ENCODE measurements at regions not wholly inside any gene's neighbourhood (a gene's known extent, or its start where the extent isn't known, plus 50 kb on each side); places are given as distances from the start of the nearest gene placed in this dataset.

DNA sequence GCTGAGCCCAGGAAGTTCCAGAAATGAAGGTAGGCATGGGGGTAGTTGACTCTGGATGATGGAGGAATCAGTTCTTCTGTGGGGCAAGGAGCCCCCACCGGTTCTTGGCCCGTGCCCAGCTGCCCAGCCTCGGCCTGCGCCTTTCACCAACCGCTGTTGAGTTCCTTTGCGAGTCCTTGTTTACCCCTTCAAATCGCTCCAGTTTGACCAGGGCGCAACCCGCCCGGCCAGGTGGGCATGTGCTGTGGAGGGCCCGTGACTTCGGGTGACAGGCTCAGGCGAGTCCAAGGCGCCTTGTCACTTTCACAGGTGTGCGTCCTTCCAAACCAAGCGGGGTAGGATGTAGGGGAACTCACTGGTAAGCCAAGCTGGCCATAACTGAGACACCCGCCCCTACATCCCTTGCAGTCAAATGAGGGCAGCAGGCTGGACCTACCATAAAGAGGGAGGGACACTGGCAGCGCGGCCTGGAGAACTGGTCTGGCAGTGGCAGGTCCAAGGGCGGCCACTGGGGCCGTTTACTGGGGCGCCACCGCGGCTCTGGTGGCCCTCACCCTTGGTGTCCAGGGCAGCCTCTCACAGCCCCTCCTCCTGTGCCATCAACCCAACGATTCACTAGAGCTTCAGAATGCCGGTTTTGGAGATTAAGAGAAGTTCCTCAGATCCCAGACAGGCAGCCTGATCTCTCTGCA, 160.3 kb upstream of the ZIC3 start:
- DNase-seq (ENCODE audit: low read depth): no peak
- no peak overlapping the region for H3K4me3 ChIP-seq (ENCODE audit: low read length)
- TF ChIP-seq, protein P1, sequence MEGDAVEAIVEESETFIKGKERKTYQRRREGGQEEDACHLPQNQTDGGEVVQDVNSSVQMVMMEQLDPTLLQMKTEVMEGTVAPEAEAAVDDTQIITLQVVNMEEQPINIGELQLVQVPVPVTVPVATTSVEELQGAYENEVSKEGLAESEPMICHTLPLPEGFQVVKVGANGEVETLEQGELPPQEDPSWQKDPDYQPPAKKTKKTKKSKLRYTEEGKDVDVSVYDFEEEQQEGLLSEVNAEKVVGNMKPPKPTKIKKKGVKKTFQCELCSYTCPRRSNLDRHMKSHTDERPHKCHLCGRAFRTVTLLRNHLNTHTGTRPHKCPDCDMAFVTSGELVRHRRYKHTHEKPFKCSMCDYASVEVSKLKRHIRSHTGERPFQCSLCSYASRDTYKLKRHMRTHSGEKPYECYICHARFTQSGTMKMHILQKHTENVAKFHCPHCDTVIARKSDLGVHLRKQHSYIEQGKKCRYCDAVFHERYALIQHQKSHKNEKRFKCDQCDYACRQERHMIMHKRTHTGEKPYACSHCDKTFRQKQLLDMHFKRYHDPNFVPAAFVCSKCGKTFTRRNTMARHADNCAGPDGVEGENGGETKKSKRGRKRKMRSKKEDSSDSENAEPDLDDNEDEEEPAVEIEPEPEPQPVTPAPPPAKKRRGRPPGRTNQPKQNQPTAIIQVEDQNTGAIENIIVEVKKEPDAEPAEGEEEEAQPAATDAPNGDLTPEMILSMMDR (conservative IDR thresholded peaks at IDR 0.05; ENCODE audit: low read depth, low read length): no peak

DNA sequence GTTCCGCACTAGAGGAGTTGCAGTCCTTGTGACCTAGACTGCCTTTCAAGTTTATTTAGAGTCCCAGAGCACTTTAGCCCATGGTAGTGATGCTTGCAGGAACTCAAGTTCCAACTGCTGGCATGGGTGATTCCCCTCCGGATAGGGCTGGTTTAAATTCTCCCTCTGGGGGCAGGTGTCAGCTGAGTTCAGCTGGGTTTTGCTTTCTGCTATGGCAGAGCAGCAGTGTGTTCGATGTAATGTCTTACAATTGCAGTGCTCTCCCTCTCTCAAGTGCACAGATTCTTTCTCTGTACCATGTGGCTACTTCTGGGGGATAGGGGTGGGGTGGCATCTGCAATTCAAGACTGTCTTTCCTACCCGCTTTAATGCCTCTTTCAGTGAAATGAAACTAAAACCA, 164.8 kb upstream of the ZIC3 start:
- TF ChIP-seq, protein P1 (conservative IDR thresholded peaks at IDR 0.05; ENCODE audit: low read depth, low read length): no peak
- no peak overlapping the region for H3K4me3 ChIP-seq (ENCODE audit: low read length)

DNA sequence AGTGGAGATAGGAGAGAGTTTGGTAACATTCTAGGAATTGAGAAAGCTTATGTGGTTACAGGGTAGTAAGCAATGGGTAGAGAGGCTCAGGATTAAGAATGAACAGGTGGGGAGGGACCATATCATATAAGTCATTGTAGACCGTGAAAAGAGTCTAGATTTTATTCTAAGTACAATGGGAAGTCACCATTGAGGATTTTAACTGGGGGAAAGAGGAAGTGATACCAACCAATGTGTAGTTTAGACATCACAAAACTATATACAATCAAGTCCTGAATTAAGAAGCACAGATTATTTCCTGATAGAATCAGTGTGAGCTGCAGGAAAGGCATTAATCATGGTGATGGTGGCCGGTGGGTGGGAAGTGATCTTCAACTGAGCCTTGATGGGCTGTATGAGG, 178.3 kb upstream of the ZIC3 start:
- TF ChIP-seq, protein P1 (conservative IDR thresholded peaks at IDR 0.05; ENCODE audit: low read depth, low read length): no peak
- H3K4me3 ChIP-seq (ENCODE audit: low read length): no peak overlapping the region
- DNase-seq (ENCODE audit: low read depth): no peak

More for the DNA sequence above, 164.8 kb upstream of the ZIC3 start:
- DNase-seq (ENCODE audit: low read depth): no peak

- no peak overlapping the region for H3K4me3 ChIP-seq (ENCODE audit: low read length)
- no peak for DNase-seq (ENCODE audit: low read depth)
- TF ChIP-seq, protein P1 (conservative IDR thresholded peaks at IDR 0.05; ENCODE audit: low read depth, low read length): no peak
Observed at GRCh38 chrX:137366018-137366633, 199.8 kb upstream of the ZIC3 start.

DNA sequence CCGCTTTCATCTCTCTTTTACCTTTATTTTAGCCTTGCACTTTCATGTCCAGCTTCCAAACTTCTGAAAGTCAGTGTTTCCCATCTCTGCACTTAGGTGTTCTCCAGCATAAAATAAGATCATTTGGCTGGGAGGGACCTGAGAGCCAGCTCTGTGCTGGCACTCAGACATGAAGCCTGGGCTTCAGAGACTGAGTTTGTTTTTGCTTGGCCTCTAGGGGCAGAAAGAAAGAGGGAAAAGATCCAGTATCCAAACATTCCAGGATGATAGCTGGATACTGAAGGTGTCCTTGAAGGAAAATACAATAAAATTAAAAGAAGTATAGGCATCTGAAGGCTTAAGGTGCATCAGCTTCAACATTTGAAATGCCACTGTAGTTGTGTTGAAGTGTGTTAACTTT, 202.4 kb upstream of the ZIC3 start:
- H3K4me3 ChIP-seq (ENCODE audit: low read length): no peak overlapping the region

GRCh38 chrX:137362583-137362982, 203.3 kb upstream of the ZIC3 start:
- TF ChIP-seq, protein P1 (conservative IDR thresholded peaks at IDR 0.05; ENCODE audit: low read depth, low read length): no peak
- H3K4me3 ChIP-seq (ENCODE audit: low read length): no peak overlapping the region
- DNase-seq (ENCODE audit: low read depth): no peak

More for the DNA sequence above, 202.4 kb upstream of the ZIC3 start:
- no peak for DNase-seq (ENCODE audit: low read depth)
- TF ChIP-seq, protein P1 (conservative IDR thresholded peaks at IDR 0.05; ENCODE audit: low read depth, low read length): no peak

GRCh38 chrX:137354851-137355250, 211.1 kb upstream of the ZIC3 start:
- TF ChIP-seq, protein P1 (conservative IDR thresholded peaks at IDR 0.05; ENCODE audit: low read depth, low read length): no peak
- no peak for DNase-seq (ENCODE audit: low read depth)
- H3K4me3 ChIP-seq (ENCODE audit: low read length): no peak overlapping the region
